ENCODE measurements at regions not wholly inside any gene's neighbourhood (a gene's known extent, or its start where the extent isn't known, plus 50 kb on each side); places are given as distances from the start of the nearest gene placed in this dataset.

DNA sequence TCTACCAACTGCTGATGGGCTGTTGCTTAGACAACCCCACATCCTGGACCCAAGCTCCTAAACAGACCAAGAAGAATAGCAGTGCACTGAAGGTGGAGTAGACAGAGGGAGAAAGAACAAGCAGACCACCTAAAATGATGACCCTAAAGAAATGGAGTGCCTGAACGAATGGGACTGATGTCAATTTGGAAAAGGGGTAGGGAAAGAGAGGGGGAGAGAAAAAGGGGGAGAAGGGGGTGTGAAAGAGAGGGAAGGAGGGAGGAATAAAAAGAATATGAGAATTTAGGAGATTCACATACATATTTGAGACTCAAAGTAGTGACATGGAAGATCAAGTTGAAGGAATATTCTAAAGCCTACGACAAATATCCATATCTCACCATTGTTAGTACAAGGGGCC, 144.4 kb upstream of the DUSP10 start:
- no peaks in the 10 kb centered on the region for H3K9me3 ChIP-seq
- H3K27me3 ChIP-seq: no peaks in the 10 kb centered on the region
- intact Hi-C loops (cut with DNase I): no loop called here
- no peaks in the 10 kb centered on the region for H3K36me3 ChIP-seq
- no peak overlapping the region for H3K4me3 ChIP-seq
- H3K27ac ChIP-seq: no peak overlapping the region
- DNase-seq: no peak
- no peak overlapping the region for H3K9ac ChIP-seq (ENCODE audit: low read depth in 2 of 2, low read length in 2 of 2)
- H3K4me1 ChIP-seq: no peaks in the 10 kb centered on the region
- TF ChIP-seq, protein P1, sequence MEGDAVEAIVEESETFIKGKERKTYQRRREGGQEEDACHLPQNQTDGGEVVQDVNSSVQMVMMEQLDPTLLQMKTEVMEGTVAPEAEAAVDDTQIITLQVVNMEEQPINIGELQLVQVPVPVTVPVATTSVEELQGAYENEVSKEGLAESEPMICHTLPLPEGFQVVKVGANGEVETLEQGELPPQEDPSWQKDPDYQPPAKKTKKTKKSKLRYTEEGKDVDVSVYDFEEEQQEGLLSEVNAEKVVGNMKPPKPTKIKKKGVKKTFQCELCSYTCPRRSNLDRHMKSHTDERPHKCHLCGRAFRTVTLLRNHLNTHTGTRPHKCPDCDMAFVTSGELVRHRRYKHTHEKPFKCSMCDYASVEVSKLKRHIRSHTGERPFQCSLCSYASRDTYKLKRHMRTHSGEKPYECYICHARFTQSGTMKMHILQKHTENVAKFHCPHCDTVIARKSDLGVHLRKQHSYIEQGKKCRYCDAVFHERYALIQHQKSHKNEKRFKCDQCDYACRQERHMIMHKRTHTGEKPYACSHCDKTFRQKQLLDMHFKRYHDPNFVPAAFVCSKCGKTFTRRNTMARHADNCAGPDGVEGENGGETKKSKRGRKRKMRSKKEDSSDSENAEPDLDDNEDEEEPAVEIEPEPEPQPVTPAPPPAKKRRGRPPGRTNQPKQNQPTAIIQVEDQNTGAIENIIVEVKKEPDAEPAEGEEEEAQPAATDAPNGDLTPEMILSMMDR (IDR thresholded peaks at IDR 0.05): no peak

DNA sequence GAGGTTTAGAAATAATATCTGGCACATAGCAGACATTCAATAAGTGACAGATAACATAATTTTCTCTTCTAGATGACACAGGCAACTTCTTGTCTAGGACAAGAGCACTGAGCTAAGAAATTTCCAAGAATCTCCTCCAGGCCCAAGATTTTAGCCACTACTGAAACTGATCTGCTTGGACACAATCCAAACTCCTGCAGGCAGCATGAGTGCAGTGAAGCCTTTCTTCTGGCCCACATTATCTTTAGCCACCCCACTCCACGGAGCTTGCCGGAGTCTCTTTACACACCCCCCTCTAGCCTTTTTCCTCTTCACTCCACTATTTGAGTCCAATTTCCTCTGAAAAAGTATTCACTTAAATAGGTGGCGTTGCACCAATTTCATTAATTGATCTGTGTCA, 142.9 kb upstream of the DUSP10 start:
- intact Hi-C loops (cut with DNase I): no loop called here
- Histone ChIP-seq H3K4me1 (no peaks in the 10 kb centered on the region), H3K27me3 (no peaks in the 10 kb centered on the region), H3K9me3 (no peaks in the 10 kb centered on the region), H3K36me3 (no peaks in the 10 kb centered on the region), H3K9ac (ENCODE audit: low read depth in 2 of 2, low read length in 2 of 2) (no peak overlapping the region), H3K4me3 (no peak overlapping the region), H3K27ac (no peak overlapping the region)
- TF ChIP-seq, protein P1 (IDR thresholded peaks at IDR 0.05): no peak
- DNase-seq: no peak

DNA sequence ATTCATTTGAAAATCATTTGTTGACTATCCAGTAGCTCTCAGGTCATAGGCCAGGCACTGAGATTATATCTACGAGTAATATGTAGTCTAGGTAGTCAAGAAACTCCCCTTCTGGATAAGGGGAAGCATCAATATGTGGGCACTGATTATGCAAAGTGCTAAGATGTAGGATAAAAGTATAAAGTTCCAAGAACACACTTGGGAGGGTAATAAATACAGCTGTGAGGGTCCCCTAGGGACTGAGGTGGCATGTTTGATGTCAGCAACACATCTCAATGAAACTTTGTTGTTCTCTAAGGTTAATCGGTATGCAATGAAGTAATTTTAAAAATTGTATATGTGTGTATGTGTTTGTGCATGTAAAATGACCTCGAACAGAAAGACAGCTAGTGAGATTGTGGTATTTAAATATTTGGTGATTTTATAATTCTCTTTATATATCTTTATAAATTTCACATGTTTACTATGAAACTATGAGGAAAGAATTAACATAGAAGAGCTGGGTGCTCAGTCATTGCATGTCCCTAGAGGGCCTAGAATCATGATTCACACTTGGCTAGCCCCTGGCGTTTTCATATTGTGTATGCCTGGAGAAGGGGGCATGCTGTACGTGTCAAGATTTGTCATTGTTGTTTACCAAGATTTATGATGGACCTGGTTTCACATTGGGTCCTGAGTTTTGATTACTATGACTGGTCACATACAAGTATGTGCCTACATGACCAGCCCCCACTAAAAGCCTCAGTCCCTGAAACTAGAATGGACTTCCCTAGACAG, 140.1 kb upstream of the DUSP10 start:
- TF ChIP-seq, protein P1 (IDR thresholded peaks at IDR 0.05): no peak
- no peak for DNase-seq
- Histone ChIP-seq H3K4me3 (no peak overlapping the region), H3K27ac (no peak overlapping the region), H3K27me3 (no peaks in the 10 kb centered on the region), H3K36me3 (no peaks in the 10 kb centered on the region), H3K4me1 (no peaks in the 10 kb centered on the region), H3K9me3 (no peaks in the 10 kb centered on the region), H3K9ac (ENCODE audit: low read depth in 2 of 2, low read length in 2 of 2) (no peak overlapping the region)
- intact Hi-C loops (cut with DNase I): no loop called here

DNA sequence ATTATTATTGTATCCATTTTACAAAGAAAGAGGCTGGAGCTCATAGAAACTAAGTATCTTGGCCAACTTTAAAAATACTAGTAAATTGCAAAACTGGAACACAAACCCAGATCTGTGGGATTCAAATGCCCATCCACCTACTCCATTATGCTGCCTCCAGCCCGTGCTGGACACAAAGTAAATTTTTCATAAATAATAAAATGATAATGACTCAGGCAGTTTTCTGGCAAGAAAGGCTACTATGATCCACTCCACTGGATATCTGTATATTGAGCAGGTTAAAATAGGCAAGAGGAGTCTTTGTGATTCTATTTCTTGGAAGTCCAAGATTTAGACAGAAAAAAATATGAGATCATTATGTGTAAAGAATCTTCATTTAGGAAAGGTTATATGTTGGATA, 138.3 kb upstream of the DUSP10 start:
- Histone ChIP-seq H3K27me3 (no peaks in the 10 kb centered on the region), H3K9me3 (no peaks in the 10 kb centered on the region), H3K36me3 (no peaks in the 10 kb centered on the region), H3K9ac (ENCODE audit: low read depth in 2 of 2, low read length in 2 of 2) (no peak overlapping the region), H3K4me3 (no peak overlapping the region), H3K4me1 (no peaks in the 10 kb centered on the region), H3K27ac (no peak overlapping the region)
- TF ChIP-seq, protein P1 (IDR thresholded peaks at IDR 0.05): no peak
- no peak for DNase-seq
- intact Hi-C loops (cut with DNase I): no loop called here

DNA sequence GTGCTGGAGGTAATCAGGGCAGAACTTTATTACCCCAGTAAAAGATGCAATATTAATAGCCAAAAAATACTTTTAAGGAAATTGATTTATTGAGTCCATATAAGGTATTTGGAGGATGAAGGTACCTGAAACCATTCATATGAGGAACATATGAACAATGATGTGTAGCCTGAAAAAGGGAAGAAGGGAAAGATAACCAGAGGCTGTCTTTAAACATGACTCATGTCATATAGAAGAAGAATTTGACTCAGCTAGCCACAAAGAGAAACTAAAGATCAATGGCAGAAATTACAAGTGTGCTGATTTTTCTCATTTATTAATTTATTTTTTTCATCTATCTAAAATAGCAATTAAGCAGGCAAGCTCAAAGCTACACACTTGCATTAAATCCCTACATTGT, 136.2 kb upstream of the DUSP10 start:
- Histone ChIP-seq H3K27me3 (no peaks in the 10 kb centered on the region), H3K4me3 (no peak overlapping the region), H3K9ac (ENCODE audit: low read depth in 2 of 2, low read length in 2 of 2) (no peak overlapping the region), H3K36me3 (no peaks in the 10 kb centered on the region), H3K27ac (no peak overlapping the region), H3K4me1 (no peaks in the 10 kb centered on the region), H3K9me3 (no peaks in the 10 kb centered on the region)
- DNase-seq: no peak
- intact Hi-C loops (cut with DNase I): no loop called here
- TF ChIP-seq, protein P1 (IDR thresholded peaks at IDR 0.05): no peak
